ENCODE measurements at regions not wholly inside any gene's neighbourhood (a gene's known extent, or its start where the extent isn't known, plus 50 kb on each side); places are given as distances from the start of the nearest gene placed in this dataset.

DNA sequence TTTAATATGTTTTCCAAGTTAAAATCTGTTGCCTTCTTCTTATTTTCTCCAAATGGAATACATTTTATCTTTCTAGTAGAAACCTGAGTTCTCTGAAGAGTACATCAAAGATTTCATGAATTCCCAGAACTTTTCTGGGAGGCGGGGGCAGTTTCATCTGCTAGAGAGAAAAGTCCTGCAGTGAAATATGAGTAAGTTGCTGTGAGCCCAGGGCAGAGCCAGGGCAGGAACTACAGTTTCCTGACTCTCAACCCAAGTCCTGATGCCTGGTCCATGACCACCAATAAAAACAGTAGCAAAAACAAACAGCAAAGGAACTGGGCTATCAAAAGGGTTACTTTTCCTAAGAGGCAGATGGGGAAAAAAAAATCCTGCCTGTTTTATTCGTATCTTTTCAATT lies 239.4 kb upstream of the CTSO start:
- Histone ChIP-seq H3K27ac (no peak overlapping the region), H3K9me3 (no peaks in the 10 kb centered on the region), H3K27me3 (ENCODE audit: insufficient read depth in 3 of 3, low read length in 2 of 3) (no peaks in the 10 kb centered on the region), H3K4me1 (no peaks in the 10 kb centered on the region), H3K4me3 (no peak overlapping the region), H3K36me3 (ENCODE audit: insufficient read depth in 1 of 2, low read depth in 1 of 2) (no peaks in the 10 kb centered on the region)
- intact Hi-C loops (cut with DNase I), result no loop called here
- TF ChIP-seq, protein P1, sequence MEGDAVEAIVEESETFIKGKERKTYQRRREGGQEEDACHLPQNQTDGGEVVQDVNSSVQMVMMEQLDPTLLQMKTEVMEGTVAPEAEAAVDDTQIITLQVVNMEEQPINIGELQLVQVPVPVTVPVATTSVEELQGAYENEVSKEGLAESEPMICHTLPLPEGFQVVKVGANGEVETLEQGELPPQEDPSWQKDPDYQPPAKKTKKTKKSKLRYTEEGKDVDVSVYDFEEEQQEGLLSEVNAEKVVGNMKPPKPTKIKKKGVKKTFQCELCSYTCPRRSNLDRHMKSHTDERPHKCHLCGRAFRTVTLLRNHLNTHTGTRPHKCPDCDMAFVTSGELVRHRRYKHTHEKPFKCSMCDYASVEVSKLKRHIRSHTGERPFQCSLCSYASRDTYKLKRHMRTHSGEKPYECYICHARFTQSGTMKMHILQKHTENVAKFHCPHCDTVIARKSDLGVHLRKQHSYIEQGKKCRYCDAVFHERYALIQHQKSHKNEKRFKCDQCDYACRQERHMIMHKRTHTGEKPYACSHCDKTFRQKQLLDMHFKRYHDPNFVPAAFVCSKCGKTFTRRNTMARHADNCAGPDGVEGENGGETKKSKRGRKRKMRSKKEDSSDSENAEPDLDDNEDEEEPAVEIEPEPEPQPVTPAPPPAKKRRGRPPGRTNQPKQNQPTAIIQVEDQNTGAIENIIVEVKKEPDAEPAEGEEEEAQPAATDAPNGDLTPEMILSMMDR (IDR thresholded peaks at IDR 0.05), result no peak
- no peak for DNase-seq
- ATAC-seq, result no peak
- 29 to 39% (median 31%) methylated on average over 2 of the region's 2 CpGs for WGBS, 3 donors

DNA sequence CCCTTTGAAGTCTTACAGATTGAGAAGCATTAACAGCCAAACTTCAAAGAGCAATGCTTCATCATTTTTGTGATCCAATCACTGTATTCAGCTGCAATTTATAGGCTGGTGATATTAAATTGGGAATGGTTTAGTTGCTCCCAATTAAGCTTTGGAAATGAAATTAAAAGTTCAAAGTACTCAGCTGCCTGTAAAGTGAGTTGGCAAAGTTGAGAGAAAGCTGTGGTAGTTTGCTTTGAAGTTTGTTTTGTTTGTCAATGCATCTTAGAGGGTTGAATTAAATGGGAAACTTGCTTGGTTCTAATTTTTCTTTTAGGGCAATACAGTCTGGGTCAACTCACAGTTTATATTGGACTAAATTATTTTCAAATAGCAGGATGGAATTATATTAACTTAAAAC lies 238.4 kb upstream of the CTSO start:
- no peak for ATAC-seq
- H3K36me3 ChIP-seq (ENCODE audit: insufficient read depth in 1 of 2, low read depth in 1 of 2), result no peaks in the 10 kb centered on the region
- intact Hi-C loops (cut with DNase I), result no loop called here
- TF ChIP-seq, protein P1 (IDR thresholded peaks at IDR 0.05), result no peak
- H3K27me3 ChIP-seq (ENCODE audit: insufficient read depth in 3 of 3, low read length in 2 of 3), result no peaks in the 10 kb centered on the region
- no peaks in the 10 kb centered on the region for H3K9me3 ChIP-seq
- no peak for DNase-seq
- H3K4me1 ChIP-seq, result no peaks in the 10 kb centered on the region
- no peak overlapping the region for H3K4me3 ChIP-seq
- H3K27ac ChIP-seq, result no peak overlapping the region

DNA sequence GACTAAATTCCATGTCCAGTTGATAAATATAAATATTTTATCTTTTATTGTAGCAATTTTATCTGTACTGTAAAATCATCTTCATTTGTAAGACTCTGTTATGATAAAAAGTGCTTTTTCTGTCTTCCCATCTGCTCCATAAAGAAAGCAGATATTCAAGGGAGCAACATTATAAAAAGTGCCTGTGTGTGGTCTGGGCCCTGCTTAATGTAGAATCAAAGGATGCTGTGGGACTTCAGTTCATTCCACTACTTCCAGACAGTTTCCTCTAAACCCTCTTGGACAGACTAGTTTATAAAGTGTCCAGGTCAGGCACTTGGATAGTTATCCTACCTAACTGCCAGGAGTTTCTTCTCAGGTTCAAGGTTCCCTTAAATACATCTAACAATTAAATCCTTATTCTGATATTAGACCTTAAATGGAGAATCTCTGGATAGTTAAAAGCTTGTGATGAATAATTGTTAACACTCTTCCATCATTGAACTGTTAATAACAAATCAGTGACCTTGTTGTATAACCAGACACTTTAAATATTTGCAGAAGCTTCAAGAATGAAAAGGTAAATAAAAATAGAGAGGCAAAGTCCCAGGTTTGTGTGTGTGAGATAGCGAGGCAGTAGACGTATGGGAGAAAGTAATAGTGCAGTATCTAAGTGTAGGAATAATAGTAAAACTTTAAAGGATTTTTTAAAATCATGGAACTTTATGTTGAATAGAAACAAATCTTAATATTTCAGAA lies 237.5 kb upstream of the CTSO start:
- Histone ChIP-seq H3K27me3 (ENCODE audit: insufficient read depth in 3 of 3, low read length in 2 of 3) (no peaks in the 10 kb centered on the region), H3K9me3 (no peaks in the 10 kb centered on the region), H3K36me3 (ENCODE audit: insufficient read depth in 1 of 2, low read depth in 1 of 2) (no peaks in the 10 kb centered on the region), H3K27ac (no peak overlapping the region), H3K4me3 (no peak overlapping the region), H3K4me1 (no peaks in the 10 kb centered on the region)
- DNase-seq (no peak), ATAC-seq (no peak)
- 90 to 99% (median 90%) methylated on average over 2 of the region's 2 CpGs for WGBS, 3 donors
- intact Hi-C loops (cut with DNase I), result no loop called here
- TF ChIP-seq, protein P1 (IDR thresholded peaks at IDR 0.05), result no peak

DNA sequence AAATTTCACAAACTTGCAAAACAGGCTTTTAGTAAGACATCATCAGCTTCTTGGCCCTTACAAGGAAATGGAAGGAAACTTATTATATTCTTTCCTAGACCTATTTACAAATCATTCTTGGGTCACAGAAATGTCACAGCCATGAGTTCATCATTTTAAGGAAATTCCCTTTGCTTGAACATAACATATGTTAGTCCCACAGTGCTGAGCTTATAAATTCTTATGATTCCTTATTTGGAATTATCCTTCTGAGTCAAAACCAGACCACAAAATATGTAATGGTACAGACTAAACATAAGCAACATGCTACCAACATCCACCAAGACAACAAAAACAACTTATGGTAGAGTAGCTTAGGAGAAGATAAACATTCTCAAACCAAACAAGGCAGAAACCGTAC lies 236.9 kb upstream of the CTSO start:
- WGBS, 3 donors, result 92 to 97% (median 96%) methylated on average over 1 of the region's 1 CpG
- Histone ChIP-seq H3K4me3 (no peak overlapping the region), H3K27me3 (ENCODE audit: insufficient read depth in 3 of 3, low read length in 2 of 3) (no peaks in the 10 kb centered on the region), H3K27ac (no peak overlapping the region), H3K9me3 (no peaks in the 10 kb centered on the region), H3K36me3 (ENCODE audit: insufficient read depth in 1 of 2, low read depth in 1 of 2) (no peaks in the 10 kb centered on the region), H3K4me1 (no peaks in the 10 kb centered on the region)
- ATAC-seq, result no peak
- DNase-seq, result no peak
- intact Hi-C loops (cut with DNase I), result no loop called here
- TF ChIP-seq, protein P1 (IDR thresholded peaks at IDR 0.05), result no peak

DNA sequence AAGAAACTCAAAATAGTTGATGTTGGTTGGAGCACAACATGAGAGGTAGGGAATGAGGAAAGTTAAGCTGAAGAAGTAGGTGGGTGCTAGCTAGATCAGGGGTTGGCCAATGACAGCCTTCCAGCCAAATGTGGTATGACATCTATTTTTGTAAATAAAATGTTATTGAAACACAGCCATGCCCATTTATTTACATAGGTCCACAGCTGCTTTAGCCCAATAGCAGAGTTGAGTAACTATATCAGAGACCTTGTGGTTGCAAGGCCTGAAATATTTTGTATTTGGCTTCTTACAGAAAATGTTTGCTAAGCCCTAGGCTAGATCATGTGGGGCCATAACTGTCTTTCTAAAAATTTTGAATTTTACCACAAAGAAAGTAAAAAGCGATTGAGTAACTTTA lies 234.9 kb upstream of the CTSO start:
- Histone ChIP-seq H3K36me3 (ENCODE audit: insufficient read depth in 1 of 2, low read depth in 1 of 2) (no peaks in the 10 kb centered on the region), H3K4me1 (no peaks in the 10 kb centered on the region), H3K4me3 (no peak overlapping the region), H3K27ac (no peak overlapping the region), H3K27me3 (ENCODE audit: insufficient read depth in 3 of 3, low read length in 2 of 3) (no peaks in the 10 kb centered on the region), H3K9me3 (no peaks in the 10 kb centered on the region)
- ATAC-seq (no peak), DNase-seq (no peak)
- intact Hi-C loops (cut with DNase I), result no loop called here
- TF ChIP-seq, protein P1 (IDR thresholded peaks at IDR 0.05), result no peak
- WGBS, 3 donors, result 94 to 96% (median 96%) methylated on average over 1 of the region's 1 CpG
